Stimulated activated CD8-positive, alpha-beta memory T cell treated with anti-CD3 and anti-CD28 coated beads, Interleukin-15, amount 100 ng/mL, for 4 hours (primary cell): ENCODE measurements at regions not wholly inside any gene's neighbourhood (a gene's known extent, or its start where the extent isn't known, plus 50 kb on each side); places are given as distances from the start of the nearest gene placed in this dataset.

Experiments
- DNase-seq, 2 donors: peaks; one replicate each; pipeline ENCODE4 v3.0.0-alpha.2; 2020; ENCODE audit warnings: low read depth in 2 of 2

GRCh38 chr5:173829826-173830225, 58.3 kb upstream of the CPEB4 start:
- DNase-seq = no peak

GRCh38 chr5:173830421-173830820, 57.7 kb upstream of the CPEB4 start:
- DNase-seq = no peak

- no peak for DNase-seq
Observed at GRCh38 chr5:173831196-173831914, 56.8 kb upstream of the CPEB4 start.

GRCh38 chr5:173832386-173832785, 55.8 kb upstream of the CPEB4 start:
- DNase-seq = no peak

- DNase-seq = no peak
Observed at GRCh38 chr5:173833196-173833985, 54.8 kb upstream of the CPEB4 start.

- DNase-seq = no peak
Observed at GRCh38 chr5:173834071-173834771, 53.9 kb upstream of the CPEB4 start.

GRCh38 chr5:173835131-173835530, 53.0 kb upstream of the CPEB4 start:
- no peak for DNase-seq

GRCh38 chr5:173835661-173836060, 52.5 kb upstream of the CPEB4 start:
- DNase-seq = no peak

GRCh38 chr5:173837654-173838053, 50.5 kb upstream of the CPEB4 start:
- no peak for DNase-seq
